DND-41 (cell line): ENCODE measurements at regions not wholly inside any gene's neighbourhood (a gene's known extent, or its start where the extent isn't known, plus 50 kb on each side); places are given as distances from the start of the nearest gene placed in this dataset.
"Not testable (repeated sequence)": the region's sequence is repeated elsewhere in the genome, so short reads cannot be mapped to it uniquely, and the experiment has no call there.

ENCODE experiments used
- ATAC-seq: fragments of 200-7000 bp; cut with Tn5 transposase; 3 replicates; pipeline ENCODE4 v1.9.1; 2021; ENCODE audit warnings: low read depth; ENCODE audit not compliant: insufficient read depth
- DNase-seq: peaks from one replicate; pipeline ENCODE4 v3.0.0-alpha.2; 2020
- H2AFZ ChIP-seq: 2 replicates; pipeline ENCODE4 v1.6.0; 2012; ENCODE audit warnings: low read depth, low read length
- H3K27ac ChIP-seq: 2 replicates; pipeline ENCODE4 v1.5.1; 2012; ENCODE audit warnings: low read length, inconsistent platforms
- H3K27me3 ChIP-seq: fragments of 200-600 bp; sonication (generic); 2 replicates; pipeline ENCODE4 v1.6.0; 2012; ENCODE audit warnings: low read length, mild to moderate bottlenecking, inconsistent platforms; ENCODE audit not compliant: insufficient read depth, poor library complexity
- H3K36me3 ChIP-seq: 2 replicates; pipeline ENCODE4 v1.5.1; 2012; ENCODE audit warnings: low read length, inconsistent platforms; ENCODE audit not compliant: insufficient read depth
- H3K4me1 ChIP-seq: 2 replicates; pipeline ENCODE4 v1.5.1; 2012; ENCODE audit warnings: mild to moderate bottlenecking, low read length; ENCODE audit not compliant: insufficient read depth
- H3K4me2 ChIP-seq: 2 replicates; pipeline ENCODE4 v1.6.0; 2012; ENCODE audit warnings: mild to moderate bottlenecking, moderate library complexity, low read length, inconsistent platforms; ENCODE audit not compliant: insufficient read depth
- H3K4me3 ChIP-seq, 2 experiments: fragments of 200-600 bp in 1 of 2; shearing (Covaris generic) in 1 of 2; 2 replicates each; pipeline ENCODE4 v1.5.1; 2012 to 2016; ENCODE audit warnings: inconsistent platforms in 2 of 2, low read length in 2 of 2, mild to moderate bottlenecking in 2 of 2, low read depth in 1 of 2, moderate library complexity in 1 of 2
- H3K79me2 ChIP-seq: 2 replicates; pipeline ENCODE4 v1.6.0; 2012; ENCODE audit warnings: low read length, inconsistent platforms; ENCODE audit not compliant: insufficient read depth
- H3K9ac ChIP-seq: 2 replicates; pipeline ENCODE4 v1.6.0; 2012; ENCODE audit warnings: low read depth, mild to moderate bottlenecking, inconsistent platforms, low read length, moderate library complexity
- H3K9me3 ChIP-seq: 2 replicates; pipeline ENCODE4 v1.5.1; 2012; ENCODE audit warnings: low read length, moderate library complexity, mild to moderate bottlenecking, inconsistent platforms; ENCODE audit not compliant: insufficient read depth, severe bottlenecking
- H4K20me1 ChIP-seq: 2 replicates; pipeline ENCODE4 v1.6.0; 2012; ENCODE audit warnings: low read length; ENCODE audit not compliant: insufficient read depth
- EZH2 ChIP-seq: IDR thresholded peaks from 3 replicates; pipeline ENCODE4 v1.6.1; 2012; ENCODE audit warnings: borderline replicate concordance, low read depth, mild to moderate bottlenecking, moderate library complexity, low read length, inconsistent platforms; ENCODE audit not compliant: severe bottlenecking
- TF ChIP-seq, protein P1 (sequence below): IDR thresholded peaks from 2 replicates; pipeline ENCODE4 v1.5.1; 2012; ENCODE audit warnings: borderline replicate concordance, low read length, moderate library complexity, mild to moderate bottlenecking; ENCODE audit not compliant: poor library complexity, severe bottlenecking; ENCODE audit errors: extremely low read depth

GRCh38 chr13:65321423-65321822 is 1908.7 kb downstream of the PCDH9 start:
- H3K4me2 ChIP-seq, DNase-seq, H4K20me1 ChIP-seq, H3K4me1 ChIP-seq, H3K36me3 ChIP-seq, H3K9me3 ChIP-seq, H2AFZ ChIP-seq, H3K27me3 ChIP-seq, ATAC-seq, H3K79me2 ChIP-seq, H3K9ac ChIP-seq, H3K27ac ChIP-seq, H3K4me3 ChIP-seq: not testable (repeated sequence)

DNA sequence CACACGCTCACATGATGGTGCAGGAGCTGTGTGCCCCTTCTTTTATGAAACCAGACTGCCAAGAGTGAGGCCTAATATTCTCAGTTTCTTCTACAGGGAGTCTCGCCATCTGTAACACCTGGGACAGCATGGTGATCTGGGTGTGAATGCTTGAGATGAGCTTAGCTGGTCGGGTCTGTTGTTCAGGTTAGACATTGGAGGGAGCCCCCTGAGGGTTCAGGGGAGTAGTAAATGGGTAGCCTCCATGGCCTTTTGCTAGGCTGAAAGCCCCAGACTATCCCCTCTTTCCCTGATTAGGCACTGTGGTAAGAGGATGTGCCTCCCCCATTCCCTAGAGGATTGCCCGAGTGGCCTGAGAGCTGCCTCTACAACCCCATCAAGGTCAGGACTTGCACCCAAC is 1916.1 kb downstream of the PCDH9 start:
- Histone ChIP-seq H3K79me2 (no peaks in the 10 kb centered on the region), H3K4me2 (no peak overlapping the region), H3K9ac (no peak overlapping the region), H3K4me1 (no peaks in the 10 kb centered on the region), H2AFZ (no peak overlapping the region), H3K9me3 (no peaks in the 10 kb centered on the region), H3K27me3 (no peaks in the 10 kb centered on the region), H3K27ac (no peak overlapping the region), H3K4me3 (no peak overlapping the region), H4K20me1 (no peaks in the 10 kb centered on the region), H3K36me3 (no peaks in the 10 kb centered on the region)
- DNase-seq = no peak
- no peak for TF ChIP-seq EZH2
- TF ChIP-seq, protein P1, sequence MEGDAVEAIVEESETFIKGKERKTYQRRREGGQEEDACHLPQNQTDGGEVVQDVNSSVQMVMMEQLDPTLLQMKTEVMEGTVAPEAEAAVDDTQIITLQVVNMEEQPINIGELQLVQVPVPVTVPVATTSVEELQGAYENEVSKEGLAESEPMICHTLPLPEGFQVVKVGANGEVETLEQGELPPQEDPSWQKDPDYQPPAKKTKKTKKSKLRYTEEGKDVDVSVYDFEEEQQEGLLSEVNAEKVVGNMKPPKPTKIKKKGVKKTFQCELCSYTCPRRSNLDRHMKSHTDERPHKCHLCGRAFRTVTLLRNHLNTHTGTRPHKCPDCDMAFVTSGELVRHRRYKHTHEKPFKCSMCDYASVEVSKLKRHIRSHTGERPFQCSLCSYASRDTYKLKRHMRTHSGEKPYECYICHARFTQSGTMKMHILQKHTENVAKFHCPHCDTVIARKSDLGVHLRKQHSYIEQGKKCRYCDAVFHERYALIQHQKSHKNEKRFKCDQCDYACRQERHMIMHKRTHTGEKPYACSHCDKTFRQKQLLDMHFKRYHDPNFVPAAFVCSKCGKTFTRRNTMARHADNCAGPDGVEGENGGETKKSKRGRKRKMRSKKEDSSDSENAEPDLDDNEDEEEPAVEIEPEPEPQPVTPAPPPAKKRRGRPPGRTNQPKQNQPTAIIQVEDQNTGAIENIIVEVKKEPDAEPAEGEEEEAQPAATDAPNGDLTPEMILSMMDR = no peak
- no peak for ATAC-seq

GRCh38 chr13:65310663-65311328 is 1919.3 kb downstream of the PCDH9 start:
- Histone ChIP-seq H3K27me3 (no peaks in the 10 kb centered on the region), H3K79me2 (no peaks in the 10 kb centered on the region), H4K20me1 (no peaks in the 10 kb centered on the region), H3K9ac (no peak overlapping the region), H2AFZ (no peak overlapping the region), H3K4me3 (no peak overlapping the region), H3K4me2 (no peak overlapping the region), H3K4me1 (no peaks in the 10 kb centered on the region), H3K9me3 (no peaks in the 10 kb centered on the region), H3K36me3 (no peaks in the 10 kb centered on the region), H3K27ac (no peak overlapping the region)
- no peak for DNase-seq
- no peak for ATAC-seq
- no peak for TF ChIP-seq EZH2
- TF ChIP-seq, protein P1 = no peak

- H3K4me2 ChIP-seq = no peak overlapping the region
- no peaks in the 10 kb centered on the region for H3K9me3 ChIP-seq
- no peaks in the 10 kb centered on the region for H3K4me1 ChIP-seq
- DNase-seq = no peak
- no peak overlapping the region for H3K27ac ChIP-seq
- no peak for ATAC-seq
- H4K20me1 ChIP-seq = no peaks in the 10 kb centered on the region
- H3K4me3 ChIP-seq = no peak overlapping the region
- H2AFZ ChIP-seq = no peak overlapping the region
- H3K9ac ChIP-seq = no peak overlapping the region
- H3K27me3 ChIP-seq = no peaks in the 10 kb centered on the region
- TF ChIP-seq EZH2 = no peak
- TF ChIP-seq, protein P1 = no peak
- no peaks in the 10 kb centered on the region for H3K79me2 ChIP-seq
- H3K36me3 ChIP-seq = no peaks in the 10 kb centered on the region
Observed at GRCh38 chr13:65309906-65310305, 1920.2 kb downstream of the PCDH9 start.

GRCh38 chr13:65308729-65309128 is 1921.4 kb downstream of the PCDH9 start:
- ATAC-seq, H3K36me3 ChIP-seq, H3K9me3 ChIP-seq, H3K4me1 ChIP-seq, H3K27me3 ChIP-seq, H3K27ac ChIP-seq, H2AFZ ChIP-seq, H4K20me1 ChIP-seq, H3K4me3 ChIP-seq, H3K4me2 ChIP-seq, H3K79me2 ChIP-seq, H3K9ac ChIP-seq, DNase-seq: not testable (repeated sequence)
